ENCODE measurements at regions not wholly inside any gene's neighbourhood (a gene's known extent, or its start where the extent isn't known, plus 50 kb on each side); places are given as distances from the start of the nearest gene placed in this dataset.

DNA sequence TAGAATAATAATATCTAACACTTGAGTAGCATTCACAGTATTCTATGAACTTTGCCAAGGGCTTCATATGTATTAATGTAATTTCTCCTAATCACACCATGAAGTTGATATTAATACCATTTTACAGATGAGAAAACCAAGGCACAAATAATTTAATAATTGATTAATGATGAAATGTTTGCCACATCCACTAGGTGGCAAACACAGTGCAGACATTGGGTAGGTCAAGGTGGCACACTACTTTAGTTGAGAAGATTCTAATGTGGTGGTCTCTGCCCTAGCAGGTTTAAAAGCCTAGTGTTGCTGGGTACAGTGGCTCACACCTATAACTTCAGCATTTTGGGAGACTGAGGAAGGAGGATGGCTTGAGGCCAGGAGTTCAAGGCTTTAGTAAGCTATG lies 412.4 kb downstream of the SUCLA2 start:
- H3K4me1 ChIP-seq (ENCODE audit: control insufficient read depth, insufficient read depth, low read length) = no peaks in the 10 kb centered on the region
- H2BK120ac ChIP-seq (ENCODE audit: low read depth, low read length) = no peak overlapping the region
- H3K4me2 ChIP-seq (ENCODE audit: low read depth, low read length) = no peak overlapping the region
- no peak for TF ChIP-seq MAFK (IDR thresholded peaks at IDR 0.05; ENCODE audit: low read depth, low read length)
- TF ChIP-seq RFX5 (IDR thresholded peaks at IDR 0.05; ENCODE audit: low read depth, low read length) = no peak
- TF ChIP-seq, protein P1, sequence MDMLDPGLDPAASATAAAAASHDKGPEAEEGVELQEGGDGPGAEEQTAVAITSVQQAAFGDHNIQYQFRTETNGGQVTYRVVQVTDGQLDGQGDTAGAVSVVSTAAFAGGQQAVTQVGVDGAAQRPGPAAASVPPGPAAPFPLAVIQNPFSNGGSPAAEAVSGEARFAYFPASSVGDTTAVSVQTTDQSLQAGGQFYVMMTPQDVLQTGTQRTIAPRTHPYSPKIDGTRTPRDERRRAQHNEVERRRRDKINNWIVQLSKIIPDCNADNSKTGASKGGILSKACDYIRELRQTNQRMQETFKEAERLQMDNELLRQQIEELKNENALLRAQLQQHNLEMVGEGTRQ (IDR thresholded peaks at IDR 0.05; ENCODE audit: low read depth, low read length) = no peak
- no peak for TF ChIP-seq POLR2A (IDR thresholded peaks at IDR 0.05; ENCODE audit: low read depth, low read length)
- no peak for TF ChIP-seq MAZ (IDR thresholded peaks at IDR 0.05; ENCODE audit: borderline replicate concordance, low read depth, low read length)
- no peak for TF ChIP-seq CHD1 (IDR thresholded peaks at IDR 0.05; ENCODE audit: low read depth, low read length)
- TF ChIP-seq MXI1 (IDR thresholded peaks at IDR 0.05; ENCODE audit: borderline replicate concordance, low read depth, low read length) = no peak
- TF ChIP-seq RAD21 (IDR thresholded peaks at IDR 0.05; ENCODE audit: low read length) = no peak
- TF ChIP-seq RCOR1 (IDR thresholded peaks at IDR 0.05; ENCODE audit: insufficient replicate concordance, low read length) = no peak
- no peak for TF ChIP-seq BHLHE40 (IDR thresholded peaks at IDR 0.05; ENCODE audit: low read depth, low read length)
- TF ChIP-seq, protein P2, sequence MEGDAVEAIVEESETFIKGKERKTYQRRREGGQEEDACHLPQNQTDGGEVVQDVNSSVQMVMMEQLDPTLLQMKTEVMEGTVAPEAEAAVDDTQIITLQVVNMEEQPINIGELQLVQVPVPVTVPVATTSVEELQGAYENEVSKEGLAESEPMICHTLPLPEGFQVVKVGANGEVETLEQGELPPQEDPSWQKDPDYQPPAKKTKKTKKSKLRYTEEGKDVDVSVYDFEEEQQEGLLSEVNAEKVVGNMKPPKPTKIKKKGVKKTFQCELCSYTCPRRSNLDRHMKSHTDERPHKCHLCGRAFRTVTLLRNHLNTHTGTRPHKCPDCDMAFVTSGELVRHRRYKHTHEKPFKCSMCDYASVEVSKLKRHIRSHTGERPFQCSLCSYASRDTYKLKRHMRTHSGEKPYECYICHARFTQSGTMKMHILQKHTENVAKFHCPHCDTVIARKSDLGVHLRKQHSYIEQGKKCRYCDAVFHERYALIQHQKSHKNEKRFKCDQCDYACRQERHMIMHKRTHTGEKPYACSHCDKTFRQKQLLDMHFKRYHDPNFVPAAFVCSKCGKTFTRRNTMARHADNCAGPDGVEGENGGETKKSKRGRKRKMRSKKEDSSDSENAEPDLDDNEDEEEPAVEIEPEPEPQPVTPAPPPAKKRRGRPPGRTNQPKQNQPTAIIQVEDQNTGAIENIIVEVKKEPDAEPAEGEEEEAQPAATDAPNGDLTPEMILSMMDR (conservative IDR thresholded peaks at IDR 0.05; ENCODE audit: low read depth, low read length) = no peak
- TF ChIP-seq SMC3 (IDR thresholded peaks at IDR 0.05; ENCODE audit: low read depth, low read length) = no peak
- no peak overlapping the region for H4K8ac ChIP-seq (ENCODE audit: low read depth in 2 of 2, low read length in 2 of 2)
- H3K23ac ChIP-seq (ENCODE audit: low read depth, low read length) = no peak overlapping the region
- no peaks in the 10 kb centered on the region for H4K20me1 ChIP-seq (ENCODE audit: insufficient read depth, low read length)
- dilution Hi-C loops (cut with HindIII; ENCODE audit: low sequenced_read_pairs, unreplicated experiment) = no loop called here
- H2BK20ac ChIP-seq (ENCODE audit: low read depth, low read length) = no peak overlapping the region
- no peak overlapping the region for H3K14ac ChIP-seq (replicated peaks; ENCODE audit: low read depth, low read length)
- no peak overlapping the region for H3K56ac ChIP-seq (ENCODE audit: extremely low read depth, insufficient read depth, low read length)
- no peak overlapping the region for H2BK15ac ChIP-seq (ENCODE audit: low read depth, low read length)
- H2AK5ac ChIP-seq (ENCODE audit: low read depth, low read length) = no peak overlapping the region
- no peaks in the 10 kb centered on the region for H3K9me1 ChIP-seq (ENCODE audit: insufficient read depth, low read length)
- ATAC-seq (ENCODE audit: low read depth) (no peak), DNase-seq (no peak)
- no peak overlapping the region for H3K9ac ChIP-seq (ENCODE audit: low read depth, low read length)
- H3K4ac ChIP-seq (ENCODE audit: low read depth, low read length) = no peak overlapping the region
- intact Hi-C loops (cut with micrococcal nuclease) = no loop called here
- in situ Hi-C loops (cut with MboI; ENCODE audit: low sequenced_read_pairs) = no loop called here
- H3K4me3 ChIP-seq (ENCODE audit: insufficient read depth, low read depth, low read length) = no peak overlapping the region
- ChIA-PET CTCF (no interaction called here), POLR2A (ENCODE audit: unreplicated experiment) (no interaction called here)
- H2AFZ ChIP-seq (replicated peaks; ENCODE audit: low read length, poor library complexity) = no peak overlapping the region
- H3K36me3 ChIP-seq (ENCODE audit: control insufficient read depth, insufficient read depth, low read length) = no peaks in the 10 kb centered on the region
- no TSS peak for BruUV-seq (replicated peaks)
- H3K18ac ChIP-seq (ENCODE audit: low read depth, low read length) = no peak overlapping the region
- no peak overlapping the region for H2BK5ac ChIP-seq (ENCODE audit: low read depth, low read length, poor library complexity, severe bottlenecking)
- H3K27ac ChIP-seq (ENCODE audit: insufficient read depth, low read length) = no peak overlapping the region
- H4K5ac ChIP-seq (ENCODE audit: low read depth, low read length) = no peak overlapping the region
- H3K79me1 ChIP-seq (ENCODE audit: low read depth in 1 of 2, low read length in 2 of 2) = no peaks in the 10 kb centered on the region
- H3K9me3 ChIP-seq (ENCODE audit: control insufficient read depth, insufficient read depth, low read length) = no peaks in the 10 kb centered on the region
- H4K91ac ChIP-seq (ENCODE audit: insufficient read depth, low read depth, low read length) = no peak overlapping the region
- no peak overlapping the region for H2AK9ac ChIP-seq (replicated peaks; ENCODE audit: low read depth, low read length, poor library complexity)
- no peaks in the 10 kb centered on the region for H3K27me3 ChIP-seq (ENCODE audit: control insufficient read depth, insufficient read depth, low read length)
